ENCODE measurements at regions not wholly inside any gene's neighbourhood (a gene's known extent, or its start where the extent isn't known, plus 50 kb on each side); places are given as distances from the start of the nearest gene placed in this dataset.

DNA sequence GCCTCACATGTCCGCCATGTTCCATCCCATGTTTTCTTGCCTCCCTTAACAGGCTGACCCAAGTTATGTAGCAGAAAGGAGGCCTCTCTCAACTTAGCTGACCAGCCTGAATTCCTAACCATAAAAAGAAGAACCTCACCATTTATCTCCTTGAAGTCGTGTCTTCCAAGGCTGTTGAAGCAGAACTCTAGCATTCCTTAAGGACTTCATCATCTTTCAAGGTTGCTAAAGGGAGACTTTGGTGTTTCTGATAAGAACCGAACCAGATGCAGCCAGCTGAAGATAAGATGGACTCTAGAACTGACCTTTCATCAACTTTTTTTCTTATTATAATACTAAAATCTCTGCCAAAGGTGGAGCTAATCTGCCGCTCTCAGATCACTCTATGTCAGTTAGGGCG is 571.7 kb upstream of the SLC35B3 start:
- TF ChIP-seq, protein P1, sequence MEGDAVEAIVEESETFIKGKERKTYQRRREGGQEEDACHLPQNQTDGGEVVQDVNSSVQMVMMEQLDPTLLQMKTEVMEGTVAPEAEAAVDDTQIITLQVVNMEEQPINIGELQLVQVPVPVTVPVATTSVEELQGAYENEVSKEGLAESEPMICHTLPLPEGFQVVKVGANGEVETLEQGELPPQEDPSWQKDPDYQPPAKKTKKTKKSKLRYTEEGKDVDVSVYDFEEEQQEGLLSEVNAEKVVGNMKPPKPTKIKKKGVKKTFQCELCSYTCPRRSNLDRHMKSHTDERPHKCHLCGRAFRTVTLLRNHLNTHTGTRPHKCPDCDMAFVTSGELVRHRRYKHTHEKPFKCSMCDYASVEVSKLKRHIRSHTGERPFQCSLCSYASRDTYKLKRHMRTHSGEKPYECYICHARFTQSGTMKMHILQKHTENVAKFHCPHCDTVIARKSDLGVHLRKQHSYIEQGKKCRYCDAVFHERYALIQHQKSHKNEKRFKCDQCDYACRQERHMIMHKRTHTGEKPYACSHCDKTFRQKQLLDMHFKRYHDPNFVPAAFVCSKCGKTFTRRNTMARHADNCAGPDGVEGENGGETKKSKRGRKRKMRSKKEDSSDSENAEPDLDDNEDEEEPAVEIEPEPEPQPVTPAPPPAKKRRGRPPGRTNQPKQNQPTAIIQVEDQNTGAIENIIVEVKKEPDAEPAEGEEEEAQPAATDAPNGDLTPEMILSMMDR (conservative IDR thresholded peaks at IDR 0.05; ENCODE audit: low read depth, low read length): no peak
- TF ChIP-seq EZH2 (IDR thresholded peaks at IDR 0.05; ENCODE audit: low read length, unreplicated experiment) (no peak), EZH2phosphoT487 (IDR thresholded peaks at IDR 0.05; ENCODE audit: borderline replicate concordance, low read length) (no peak)

Measured in PC-3 (cell line).